HFF-Myc (cell line): ENCODE measurements at regions not wholly inside any gene's neighbourhood (a gene's known extent, or its start where the extent isn't known, plus 50 kb on each side); places are given as distances from the start of the nearest gene placed in this dataset.
"Not testable (repeated sequence)": the region's sequence is repeated elsewhere in the genome, so short reads cannot be mapped to it uniquely, and the experiment has no call there.

Experiments
- DNase-seq: peaks from one replicate; pipeline ENCODE4 v3.0.0-alpha.2; 2011; ENCODE audit warnings: low read depth; ENCODE audit errors: extremely low read depth
- H3K4me3 ChIP-seq: replicated peaks from 2 replicates; pipeline ENCODE4 v1.5.1; 2011; ENCODE audit warnings: low read depth, mild to moderate bottlenecking, control low read depth, low read length
- TF ChIP-seq, protein P1 (sequence below): IDR thresholded peaks from 2 replicates; pipeline ENCODE4 v1.5.1; 2012; ENCODE audit warnings: mild to moderate bottlenecking, low read depth, low read length, control low read depth; ENCODE audit errors: missing control alignments

- no peak for DNase-seq
- TF ChIP-seq, protein P1, sequence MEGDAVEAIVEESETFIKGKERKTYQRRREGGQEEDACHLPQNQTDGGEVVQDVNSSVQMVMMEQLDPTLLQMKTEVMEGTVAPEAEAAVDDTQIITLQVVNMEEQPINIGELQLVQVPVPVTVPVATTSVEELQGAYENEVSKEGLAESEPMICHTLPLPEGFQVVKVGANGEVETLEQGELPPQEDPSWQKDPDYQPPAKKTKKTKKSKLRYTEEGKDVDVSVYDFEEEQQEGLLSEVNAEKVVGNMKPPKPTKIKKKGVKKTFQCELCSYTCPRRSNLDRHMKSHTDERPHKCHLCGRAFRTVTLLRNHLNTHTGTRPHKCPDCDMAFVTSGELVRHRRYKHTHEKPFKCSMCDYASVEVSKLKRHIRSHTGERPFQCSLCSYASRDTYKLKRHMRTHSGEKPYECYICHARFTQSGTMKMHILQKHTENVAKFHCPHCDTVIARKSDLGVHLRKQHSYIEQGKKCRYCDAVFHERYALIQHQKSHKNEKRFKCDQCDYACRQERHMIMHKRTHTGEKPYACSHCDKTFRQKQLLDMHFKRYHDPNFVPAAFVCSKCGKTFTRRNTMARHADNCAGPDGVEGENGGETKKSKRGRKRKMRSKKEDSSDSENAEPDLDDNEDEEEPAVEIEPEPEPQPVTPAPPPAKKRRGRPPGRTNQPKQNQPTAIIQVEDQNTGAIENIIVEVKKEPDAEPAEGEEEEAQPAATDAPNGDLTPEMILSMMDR, result no peak
- no peak overlapping the region for H3K4me3 ChIP-seq
Observed at GRCh38 chr6:68197356-68197755, 437.7 kb upstream of the ADGRB3 start.

- H3K4me3 ChIP-seq, result no peak overlapping the region
- TF ChIP-seq, protein P1, result no peak
- no peak for DNase-seq
Observed at GRCh38 chr6:68196645-68197044, 438.4 kb upstream of the ADGRB3 start.

DNA sequence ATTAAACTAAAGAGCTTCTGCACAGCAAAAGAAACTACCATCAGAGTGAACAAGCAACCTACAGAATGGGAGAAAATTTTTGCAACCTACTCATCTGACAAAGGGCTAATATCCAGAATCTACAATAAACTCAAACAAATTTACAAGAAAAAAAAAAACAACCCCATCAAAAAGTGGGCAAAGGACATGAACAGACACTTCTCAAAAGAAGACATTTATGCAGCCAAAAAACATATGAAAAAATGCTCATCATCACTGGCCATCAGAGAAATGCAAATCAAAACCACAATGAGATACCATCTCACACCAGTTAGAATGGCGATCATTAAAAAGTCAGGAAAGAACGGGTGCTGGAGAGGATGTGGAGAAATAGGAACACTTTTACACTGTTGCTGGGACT lies 439.3 kb upstream of the ADGRB3 start:
- H3K4me3 ChIP-seq, DNase-seq: not testable (repeated sequence)

- no peak for DNase-seq
- no peak overlapping the region for H3K4me3 ChIP-seq
- TF ChIP-seq, protein P1, result no peak
Observed at GRCh38 chr6:68194846-68195478, 440.1 kb upstream of the ADGRB3 start.

DNA sequence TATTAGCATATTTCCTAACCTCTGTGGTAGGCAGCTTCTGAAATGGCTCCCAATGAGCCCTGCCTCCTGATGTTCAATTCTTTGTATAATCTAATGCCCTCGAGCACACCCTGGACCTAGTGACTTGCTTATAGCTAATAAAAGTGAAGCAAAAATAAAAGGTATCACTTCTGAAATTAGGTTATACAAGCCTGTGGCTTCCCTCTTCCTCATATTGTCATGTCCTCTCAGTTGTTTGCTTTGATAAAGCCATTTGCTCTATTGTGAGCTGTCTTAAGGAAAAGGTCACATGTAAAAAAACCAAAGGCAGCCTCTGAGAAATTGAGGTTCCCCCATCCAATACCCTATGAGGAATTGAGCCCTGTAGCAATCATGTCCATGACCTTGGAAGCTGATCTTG lies 442.1 kb upstream of the ADGRB3 start:
- H3K4me3 ChIP-seq, result no peak overlapping the region
- no peak for DNase-seq
- TF ChIP-seq, protein P1, result no peak

DNA sequence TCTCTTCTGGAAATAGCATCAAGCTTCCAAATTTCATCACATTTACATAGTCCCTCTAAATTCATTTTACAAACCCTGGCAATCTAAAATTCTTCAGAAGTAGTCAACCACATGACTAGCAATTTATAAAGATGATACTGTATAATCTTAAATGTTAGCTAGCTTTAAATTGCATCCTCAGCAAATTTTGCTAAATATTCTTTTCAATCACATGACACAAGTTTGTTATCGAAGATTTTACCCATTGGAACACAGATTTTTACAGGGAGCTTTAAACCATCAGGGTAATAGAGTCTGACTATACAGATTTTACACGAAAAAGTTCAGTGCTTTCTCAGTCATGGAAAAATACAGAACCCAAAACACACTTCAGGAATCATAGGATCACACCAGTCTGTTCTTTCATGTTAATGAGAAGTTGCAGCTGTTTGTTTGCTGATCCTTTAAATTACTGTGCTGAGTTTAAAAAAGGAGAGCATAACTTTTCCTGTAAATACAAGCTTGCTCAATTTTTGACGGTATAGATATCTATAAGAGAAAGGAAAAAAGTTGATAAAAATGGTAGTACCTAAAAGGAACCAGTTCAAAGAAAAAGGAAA lies 445.8 kb upstream of the ADGRB3 start:
- no peak overlapping the region for H3K4me3 ChIP-seq
- TF ChIP-seq, protein P1, result no peak
- DNase-seq, result no peak

GRCh38 chr6:68186870-68187269 lies 448.2 kb upstream of the ADGRB3 start:
- H3K4me3 ChIP-seq, result no peak overlapping the region
- DNase-seq, result no peak
- TF ChIP-seq, protein P1, result no peak
